ENCODE measurements at regions not wholly inside any gene's neighbourhood (a gene's known extent, or its start where the extent isn't known, plus 50 kb on each side); places are given as distances from the start of the nearest gene placed in this dataset.

DNA sequence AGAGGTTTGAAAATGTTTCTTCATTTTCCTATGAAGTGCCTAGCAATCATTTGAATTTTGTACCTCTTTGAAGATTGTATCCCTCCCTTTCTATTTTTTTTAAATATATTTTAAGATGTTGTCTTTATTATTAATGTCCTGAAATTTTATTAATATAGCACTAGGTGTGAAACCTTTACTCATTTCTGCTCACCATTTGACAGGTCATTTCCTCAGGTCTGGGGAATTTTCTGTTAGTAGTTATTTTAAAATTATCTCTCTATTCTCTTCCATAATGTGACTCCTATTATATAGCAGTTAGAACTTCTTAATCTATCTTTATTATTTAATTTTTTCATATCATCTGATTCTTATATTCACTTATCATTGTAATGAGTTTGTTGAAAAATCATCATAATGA lies 1038.6 kb upstream of the SLC39A10 start:
- TF ChIP-seq POLR2AphosphoS5 (IDR thresholded peaks at IDR 0.05; ENCODE audit: low read length) = no peak
- no peak for TF ChIP-seq RCOR1 (conservative IDR thresholded peaks at IDR 0.05; ENCODE audit: low read depth, low read length)
- TF ChIP-seq SUZ12 (IDR thresholded peaks at IDR 0.05; ENCODE audit: unreplicated experiment) = no peak

Data from GM12878 (cell line).